Neutrophil (primary cell): ENCODE measurements at regions not wholly inside any gene's neighbourhood (a gene's known extent, or its start where the extent isn't known, plus 50 kb on each side); places are given as distances from the start of the nearest gene placed in this dataset.

Source experiments
- H3K27ac ChIP-seq: fragments of 200-600 bp; sonication (generic); 2 replicates; pipeline ENCODE4 v1.5.1; 2016; ENCODE audit warnings: mild to moderate bottlenecking, moderate library complexity
- H3K27me3 ChIP-seq: fragments of 200-600 bp; sonication (generic); 2 replicates; pipeline ENCODE4 v1.6.0; 2016; ENCODE audit warnings: mild to moderate bottlenecking
- H3K36me3 ChIP-seq: fragments of 200-600 bp; sonication (generic); 2 replicates; pipeline ENCODE4 v1.5.1; 2017
- H3K4me1 ChIP-seq, 2 experiments: fragments of 200-600 bp in 1 of 2; sonication (generic) in 1 of 2; 1 replicate in 1 of 2; 2 replicates in 1 of 2; pipeline versions ENCODE4 v1.5.1 to v1.6.1; 2013 to 2016; ENCODE audit warnings: low read depth in 1 of 2, low read length in 1 of 2, mild to moderate bottlenecking in 1 of 2, moderate library complexity in 1 of 2; ENCODE audit not compliant: control insufficient read depth in 1 of 2, insufficient read depth in 1 of 2
- H3K4me3 ChIP-seq, 2 experiments: fragments of 200-600 bp in 1 of 2; sonication (generic) in 1 of 2; 1 replicate in 1 of 2; 2 replicates in 1 of 2; pipeline ENCODE4 v1.5.1; 2013 to 2016; ENCODE audit warnings: low read depth in 1 of 2, low read length in 1 of 2, mild to moderate bottlenecking in 1 of 2, moderate library complexity in 1 of 2
- H3K9me3 ChIP-seq: fragments of 200-600 bp; sonication (generic); 2 replicates; pipeline ENCODE4 v1.5.1; 2016
- TF ChIP-seq, protein P1 (sequence below): fragments of 200-600 bp; sonication (generic); IDR thresholded peaks from 2 replicates; pipeline ENCODE4 v1.5.1; 2016; ENCODE audit warnings: antibody characterized with exemption

DNA sequence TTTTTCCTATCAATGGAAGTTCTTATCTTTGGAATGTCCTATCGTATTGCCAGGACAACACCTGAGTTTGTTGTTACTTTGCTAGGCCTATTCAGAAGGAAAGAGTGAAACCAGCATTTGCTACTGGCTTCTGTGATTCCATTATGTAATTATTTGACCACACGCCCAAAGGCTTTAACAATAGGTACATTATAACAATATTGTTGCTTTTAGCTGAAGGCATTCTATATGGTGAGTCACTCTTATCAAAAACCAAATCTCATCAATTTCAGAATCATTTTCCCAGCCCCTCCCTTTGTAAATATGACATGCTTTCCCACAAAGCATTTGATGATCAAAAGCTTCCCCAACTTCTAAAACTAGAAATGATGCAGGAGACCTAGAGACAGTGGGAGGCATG, 294.4 kb upstream of the NEBL start:
- no peak overlapping the region for H3K4me3 ChIP-seq
- TF ChIP-seq, protein P1, sequence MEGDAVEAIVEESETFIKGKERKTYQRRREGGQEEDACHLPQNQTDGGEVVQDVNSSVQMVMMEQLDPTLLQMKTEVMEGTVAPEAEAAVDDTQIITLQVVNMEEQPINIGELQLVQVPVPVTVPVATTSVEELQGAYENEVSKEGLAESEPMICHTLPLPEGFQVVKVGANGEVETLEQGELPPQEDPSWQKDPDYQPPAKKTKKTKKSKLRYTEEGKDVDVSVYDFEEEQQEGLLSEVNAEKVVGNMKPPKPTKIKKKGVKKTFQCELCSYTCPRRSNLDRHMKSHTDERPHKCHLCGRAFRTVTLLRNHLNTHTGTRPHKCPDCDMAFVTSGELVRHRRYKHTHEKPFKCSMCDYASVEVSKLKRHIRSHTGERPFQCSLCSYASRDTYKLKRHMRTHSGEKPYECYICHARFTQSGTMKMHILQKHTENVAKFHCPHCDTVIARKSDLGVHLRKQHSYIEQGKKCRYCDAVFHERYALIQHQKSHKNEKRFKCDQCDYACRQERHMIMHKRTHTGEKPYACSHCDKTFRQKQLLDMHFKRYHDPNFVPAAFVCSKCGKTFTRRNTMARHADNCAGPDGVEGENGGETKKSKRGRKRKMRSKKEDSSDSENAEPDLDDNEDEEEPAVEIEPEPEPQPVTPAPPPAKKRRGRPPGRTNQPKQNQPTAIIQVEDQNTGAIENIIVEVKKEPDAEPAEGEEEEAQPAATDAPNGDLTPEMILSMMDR = no peak
- no peak overlapping the region for H3K27ac ChIP-seq

DNA sequence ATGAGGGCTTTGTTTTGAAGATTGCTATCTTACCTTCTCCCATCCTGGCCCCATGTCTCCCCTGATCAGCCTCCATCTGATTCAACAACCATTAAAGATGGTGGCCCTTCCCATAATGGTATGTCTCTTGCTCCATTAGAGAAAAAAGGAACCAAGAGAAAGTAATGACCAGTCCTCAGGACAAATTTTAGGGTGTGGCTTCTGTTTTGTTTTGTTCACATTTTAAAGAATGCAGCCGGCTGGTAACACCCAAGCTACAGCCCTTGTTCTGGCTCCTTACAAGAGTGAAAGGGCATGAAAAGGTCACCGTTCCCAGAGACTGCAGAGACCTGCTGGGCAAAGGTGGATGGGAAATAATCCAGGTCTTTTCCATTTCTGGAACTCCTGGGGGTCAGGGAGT, 287.9 kb upstream of the NEBL start:
- Histone ChIP-seq H3K36me3 (no peaks in the 10 kb centered on the region), H3K27me3 (no peaks in the 10 kb centered on the region), H3K4me3 (no peak overlapping the region), H3K27ac (no peak overlapping the region), H3K4me1 (no peaks in the 10 kb centered on the region), H3K9me3 (no peaks in the 10 kb centered on the region)
- TF ChIP-seq, protein P1 = no peak

More for the DNA sequence above, 294.4 kb upstream of the NEBL start:
- peaks cover 3% of the 10 kb centered on the region in 2 experiments for H3K4me1 ChIP-seq
- no peaks in the 10 kb centered on the region for H3K9me3 ChIP-seq
- no peaks in the 10 kb centered on the region for H3K36me3 ChIP-seq
- no peaks in the 10 kb centered on the region for H3K27me3 ChIP-seq

DNA sequence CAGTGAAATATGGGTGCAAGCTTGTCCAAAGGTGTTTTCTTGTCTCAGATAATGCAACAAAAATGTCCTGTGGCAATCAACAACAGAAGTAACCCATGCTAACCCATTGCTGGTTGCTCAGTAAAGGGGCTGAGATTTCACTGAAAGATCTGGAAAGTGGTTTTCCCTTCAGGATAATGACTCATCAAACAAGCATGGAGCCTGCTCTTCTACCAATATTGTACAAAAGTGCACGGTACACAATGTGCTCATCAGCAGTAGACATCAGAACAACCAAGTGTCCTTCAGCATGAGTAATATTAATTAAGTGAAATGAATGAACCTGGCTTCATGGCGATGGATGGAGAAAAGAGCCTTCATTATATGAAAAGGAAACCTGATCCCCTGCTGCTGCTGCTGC, 287.1 kb upstream of the NEBL start:
- H3K27ac ChIP-seq = no peak overlapping the region

DNA sequence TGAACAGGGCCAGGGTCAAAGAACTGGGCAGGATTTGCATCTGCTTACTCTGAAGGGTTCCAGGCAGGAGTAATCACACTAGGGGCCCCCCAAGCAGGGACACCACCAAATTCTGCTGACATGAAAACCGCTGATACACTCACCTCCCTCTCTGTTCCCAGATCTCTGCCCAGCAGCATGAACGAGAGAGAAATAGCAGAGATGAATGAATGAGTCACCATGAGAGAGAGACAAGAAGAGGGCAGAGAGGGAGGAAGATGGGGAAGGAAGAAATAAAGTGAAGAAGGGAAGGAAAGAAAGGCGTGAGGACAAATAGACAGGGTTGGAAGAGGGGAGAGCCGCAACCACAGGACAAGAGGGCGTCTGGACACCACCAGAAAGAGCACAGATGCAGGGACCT, 285.9 kb upstream of the NEBL start:
- Histone ChIP-seq H3K9me3 (no peaks in the 10 kb centered on the region), H3K27ac (no peak overlapping the region), H3K4me1 (no peaks in the 10 kb centered on the region), H3K36me3 (no peaks in the 10 kb centered on the region), H3K27me3 (peaks cover under 1% of the 10 kb centered on the region), H3K4me3 (no peak overlapping the region)
- TF ChIP-seq, protein P1 = no peak

More for the DNA sequence above, 287.1 kb upstream of the NEBL start:
- no peaks in the 10 kb centered on the region for H3K27me3 ChIP-seq
- no peaks in the 10 kb centered on the region for H3K36me3 ChIP-seq
- H3K9me3 ChIP-seq = no peaks in the 10 kb centered on the region
- no peaks in the 10 kb centered on the region for H3K4me1 ChIP-seq
- no peak overlapping the region for H3K4me3 ChIP-seq
- TF ChIP-seq, protein P1 = no peak

DNA sequence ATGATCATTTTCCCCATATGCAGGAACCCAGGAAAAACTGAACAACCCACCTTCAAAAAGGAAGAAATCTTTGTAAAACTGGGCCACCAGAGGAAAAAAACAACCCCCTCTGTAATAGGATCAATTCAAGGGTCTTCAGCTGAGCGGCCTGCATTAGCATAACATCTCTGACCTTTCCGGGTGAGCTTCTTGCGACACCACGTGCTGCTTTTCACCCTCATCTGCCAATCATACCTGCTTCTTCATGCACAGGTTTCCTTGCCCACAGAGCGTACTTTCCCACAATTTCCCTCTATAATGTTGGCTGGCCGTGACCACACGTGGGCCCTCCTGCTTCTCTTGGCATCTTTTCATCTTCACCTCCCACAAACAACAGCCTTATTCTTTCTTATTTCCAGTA, 284.3 kb upstream of the NEBL start:
- H3K27ac ChIP-seq = no peak overlapping the region
- H3K36me3 ChIP-seq = no peaks in the 10 kb centered on the region
- peaks cover 16% of the 10 kb centered on the region for H3K27me3 ChIP-seq
- TF ChIP-seq, protein P1 = no peak
- H3K4me1 ChIP-seq = no peaks in the 10 kb centered on the region
- H3K4me3 ChIP-seq = no peak overlapping the region
- no peaks in the 10 kb centered on the region for H3K9me3 ChIP-seq

DNA sequence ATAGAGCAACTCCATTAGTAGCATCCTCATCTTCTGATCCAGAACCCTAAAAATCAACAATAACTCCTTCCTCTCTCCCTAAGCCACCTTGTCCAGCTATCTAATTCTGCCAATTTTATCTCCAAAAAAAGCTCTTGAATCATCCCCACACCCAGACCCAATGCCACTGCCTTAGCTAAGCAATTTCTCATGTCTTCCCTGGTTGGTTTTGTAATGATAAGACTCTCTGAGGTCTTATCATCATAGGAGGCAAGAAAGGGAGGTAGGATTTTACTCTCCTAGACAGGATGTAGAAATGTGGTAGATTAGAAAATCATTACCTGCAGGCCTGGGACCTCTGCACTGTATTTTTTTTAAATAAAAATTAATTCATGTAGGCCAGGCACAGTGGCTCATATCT, 283.5 kb upstream of the NEBL start:
- TF ChIP-seq, protein P1 = no peak
- Histone ChIP-seq H3K27ac (no peak overlapping the region), H3K9me3 (no peaks in the 10 kb centered on the region), H3K36me3 (no peaks in the 10 kb centered on the region), H3K27me3 (peaks cover 25% of the 10 kb centered on the region), H3K4me1 (no peaks in the 10 kb centered on the region), H3K4me3 (no peak overlapping the region)
